Fibroblast of mammary gland (primary cell): ENCODE measurements at regions not wholly inside any gene's neighbourhood (a gene's known extent, or its start where the extent isn't known, plus 50 kb on each side); places are given as distances from the start of the nearest gene placed in this dataset.

ENCODE experiments used
- DNase-seq: peaks from one replicate; pipeline ENCODE4 v3.0.0-alpha.2; 2010; ENCODE audit warnings: low read depth
- H3K4me3 ChIP-seq: 2 replicates; pipeline ENCODE4 v1.5.1; 2011; ENCODE audit warnings: low read depth, mild to moderate bottlenecking, low read length, moderate library complexity; ENCODE audit not compliant: control insufficient read depth
- CTCF ChIP-seq: conservative IDR thresholded peaks from 2 replicates; pipeline ENCODE4 v1.5.1; 2011; ENCODE audit warnings: low read depth, low read length, inconsistent platforms; ENCODE audit not compliant: control insufficient read depth, insufficient read depth

GRCh38 chr5:117652036-117652957 lies 1077.7 kb upstream of the SEMA6A start:
- no peak overlapping the region for H3K4me3 ChIP-seq
- no peak for TF ChIP-seq CTCF
- DNase-seq, result no peak

DNA sequence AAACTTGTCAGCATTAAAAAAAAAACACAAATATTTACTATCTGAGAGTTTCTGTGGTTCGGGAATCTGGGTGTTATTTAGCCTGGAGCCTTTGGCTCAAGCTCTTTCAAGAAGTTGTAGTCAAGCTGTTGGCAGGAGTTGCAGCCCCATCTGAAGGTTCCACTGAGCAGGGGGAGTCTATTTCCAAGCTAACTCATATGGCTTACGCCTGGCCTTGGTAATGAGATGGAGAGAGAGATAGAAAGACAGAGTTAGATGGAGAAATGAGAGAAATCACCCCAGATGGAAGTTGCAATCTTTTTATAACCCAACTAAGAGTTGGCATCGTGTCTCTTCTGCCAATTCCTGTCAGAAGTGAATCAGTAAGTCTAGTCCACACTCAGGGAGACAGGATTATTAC lies 1075.2 kb upstream of the SEMA6A start:
- no peak for DNase-seq
- TF ChIP-seq CTCF, result no peak
- no peak overlapping the region for H3K4me3 ChIP-seq

- no peak for DNase-seq
- no peak for TF ChIP-seq CTCF
- H3K4me3 ChIP-seq, result no peak overlapping the region
These were observed 1070.8 kb upstream of the SEMA6A start for GRCh38 chr5:117645400-117645799.

GRCh38 chr5:117638581-117638980 lies 1064.0 kb upstream of the SEMA6A start:
- TF ChIP-seq CTCF, result no peak
- DNase-seq, result no peak
- no peak overlapping the region for H3K4me3 ChIP-seq

- DNase-seq, result no peak
- TF ChIP-seq CTCF, result no peak
- H3K4me3 ChIP-seq, result no peak overlapping the region
These were observed 1058.5 kb upstream of the SEMA6A start for GRCh38 chr5:117633093-117633492.

GRCh38 chr5:117624201-117624600 lies 1049.6 kb upstream of the SEMA6A start:
- no peak for DNase-seq
- no peak for TF ChIP-seq CTCF
- no peak overlapping the region for H3K4me3 ChIP-seq
